WTC11 (cell line): ENCODE measurements at regions not wholly inside any gene's neighbourhood (a gene's known extent, or its start where the extent isn't known, plus 50 kb on each side); places are given as distances from the start of the nearest gene placed in this dataset.

Source experiments
- ATAC-seq: fragments of 200-7000 bp; cut with Tn5 transposase; 2 replicates; pipeline ENCODE4 v1.10.0; 2021; ENCODE audit warnings: mild to moderate bottlenecking, moderate library complexity
- CTCF ChIA-PET: fragments of 300-600 bp; sonication (Branson Sonifier 250); formaldehyde crosslinking; loops from one replicate; lab custom pipeline; 2021; ENCODE audit warnings: antibody characterized with exemption; lab: Charles Lee
- POLR2A ChIA-PET: fragments of 350-600 bp; sonication (Branson Sonifier 250); formaldehyde crosslinking; loops from one replicate; lab custom pipeline; 2021; ENCODE audit warnings: antibody characterized with exemption; lab: Charles Lee
- DNase-seq: peaks from one replicate; pipeline ENCODE4 v3.0.0; 2021; ENCODE audit warnings: low spot score
- H3K27ac Mint-ChIP-seq: 2 replicates; pipeline ENCODE4 v1.8.0; 2021; ENCODE audit warnings: mixed read lengths
- H3K27me3 Mint-ChIP-seq: 2 replicates; pipeline ENCODE4 v1.8.0; 2021; ENCODE audit warnings: low read depth, mild to moderate bottlenecking, moderate library complexity, mixed read lengths
- H3K36me3 Mint-ChIP-seq: 2 replicates; pipeline ENCODE4 v1.8.0; 2021; ENCODE audit warnings: mixed read lengths
- H3K4me1 Mint-ChIP-seq: 2 replicates; pipeline ENCODE4 v1.8.0; 2022; ENCODE audit warnings: mixed read lengths
- H3K4me3 Mint-ChIP-seq: 2 replicates; pipeline ENCODE4 v1.8.0; 2021; ENCODE audit warnings: mild to moderate bottlenecking, moderate library complexity, mixed read lengths
- H3K9me3 Mint-ChIP-seq: 2 replicates; pipeline ENCODE4 v1.8.0; 2021; ENCODE audit warnings: mixed read lengths
- AR ChIP-seq: fragments of 250-450 bp; sonication (Bioruptor Pico); IDR thresholded peaks from 2 replicates; pipeline ENCODE4 v1.9.0; 2021; ENCODE audit warnings: mild to moderate bottlenecking
- ARID4B ChIP-seq: sonication (generic); formaldehyde crosslinking; IDR thresholded peaks from 2 replicates; pipeline ENCODE4 v1.8.0; 2023; ENCODE audit warnings: missing genetic modification reagents, mild to moderate bottlenecking, borderline replicate concordance
- CBFB ChIP-seq: sonication (generic); formaldehyde crosslinking; IDR thresholded peaks from 2 replicates; pipeline ENCODE4 v1.8.1; 2022; ENCODE audit warnings: mild to moderate bottlenecking, low read depth, missing genetic modification reagents
- ELF4 ChIP-seq: sonication (generic); formaldehyde crosslinking; IDR thresholded peaks from 2 replicates; pipeline ENCODE4 v1.8.1; 2022; ENCODE audit warnings: low read depth, mild to moderate bottlenecking, moderate library complexity, missing genetic modification reagents
- EMX1 ChIP-seq: fragments of 250-450 bp; sonication (Bioruptor Pico); IDR thresholded peaks from 2 replicates; pipeline ENCODE4 v1.8.0; 2021; ENCODE audit warnings: mild to moderate bottlenecking
- FOXP4 ChIP-seq: sonication (generic); formaldehyde crosslinking; IDR thresholded peaks from 2 replicates; pipeline ENCODE4 v1.8.0; 2022; ENCODE audit warnings: mild to moderate bottlenecking, missing genetic modification reagents
- GTF2I ChIP-seq: fragments of 250-450 bp; sonication (Bioruptor Pico); conservative IDR thresholded peaks from 2 replicates; pipeline ENCODE4 v1.4.0; 2021; ENCODE audit warnings: mild to moderate bottlenecking
- IRF2 ChIP-seq: sonication (generic); formaldehyde crosslinking; IDR thresholded peaks from 2 replicates; pipeline ENCODE4 v1.8.0; 2022; ENCODE audit warnings: low read depth, missing genetic modification reagents, borderline replicate concordance
- MAX ChIP-seq: sonication (generic); formaldehyde crosslinking; IDR thresholded peaks from 2 replicates; pipeline ENCODE4 v1.8.0; 2022; ENCODE audit warnings: mild to moderate bottlenecking, missing genetic modification reagents
- NFE2L1 ChIP-seq: sonication (generic); formaldehyde crosslinking; IDR thresholded peaks from 2 replicates; pipeline ENCODE4 v1.8.1; 2023; ENCODE audit warnings: missing genetic modification reagents
- OVOL2 ChIP-seq: fragments of 250-450 bp; sonication (Bioruptor Pico); IDR thresholded peaks from 2 replicates; pipeline ENCODE4 v1.9.0; 2021; ENCODE audit warnings: mild to moderate bottlenecking, borderline replicate concordance
- SMAD3 ChIP-seq: sonication (generic); formaldehyde crosslinking; IDR thresholded peaks from 2 replicates; pipeline ENCODE4 v1.8.0; 2022; ENCODE audit warnings: missing genetic modification reagents, mild to moderate bottlenecking, borderline replicate concordance
- SP1 ChIP-seq: sonication (generic); formaldehyde crosslinking; conservative IDR thresholded peaks from 2 replicates; pipeline ENCODE4 v1.8.1; 2022; ENCODE audit warnings: missing genetic modification reagents
- TEAD4 ChIP-seq: sonication (generic); formaldehyde crosslinking; IDR thresholded peaks from 2 replicates; pipeline ENCODE4 v1.8.0; 2022; ENCODE audit warnings: mild to moderate bottlenecking, missing genetic modification reagents
- TP53 ChIP-seq: sonication (generic); formaldehyde crosslinking; IDR thresholded peaks from 2 replicates; pipeline ENCODE4 v1.8.1; 2023; ENCODE audit warnings: mild to moderate bottlenecking, missing genetic modification reagents
- ZBTB43 ChIP-seq: sonication (generic); formaldehyde crosslinking; IDR thresholded peaks from 2 replicates; pipeline ENCODE4 v1.8.1; 2023; ENCODE audit warnings: mild to moderate bottlenecking, missing genetic modification reagents
- ZNF121 ChIP-seq: sonication (generic); formaldehyde crosslinking; IDR thresholded peaks from 2 replicates; pipeline ENCODE4 v1.8.0; 2023; ENCODE audit warnings: missing genetic modification reagents
- ZNF232 ChIP-seq: sonication (generic); formaldehyde crosslinking; IDR thresholded peaks from 2 replicates; pipeline ENCODE4 v1.8.0; 2022; ENCODE audit warnings: mild to moderate bottlenecking, missing genetic modification reagents
- ZNF396 ChIP-seq: fragments of 250-450 bp; sonication (Bioruptor Pico); IDR thresholded peaks from 2 replicates; pipeline ENCODE4 v1.8.0; 2021; ENCODE audit warnings: mild to moderate bottlenecking, moderate library complexity, borderline replicate concordance
- ZNF671 ChIP-seq: fragments of 250-450 bp; sonication (Bioruptor Pico); IDR thresholded peaks from 2 replicates; pipeline ENCODE4 v1.8.0; 2021; ENCODE audit warnings: mild to moderate bottlenecking

GRCh38 chr5:23730023-23730422 lies 222.6 kb downstream of the PRDM9 start (continued):
- no peak for TF ChIP-seq ARID4B (CRISPR knock-in tag)
- TF ChIP-seq TP53 (CRISPR knock-in tag): no peak
- TF ChIP-seq SP1: no peak
- no peak for TF ChIP-seq IRF2
- TF ChIP-seq FOXP4 (CRISPR knock-in tag): no peak
- no peak for TF ChIP-seq ZBTB43 (CRISPR knock-in tag)
- no peak for TF ChIP-seq ZNF232 (CRISPR knock-in tag)
- no peak for TF ChIP-seq EMX1

GRCh38 chr5:23740029-23740428 lies 232.6 kb downstream of the PRDM9 start:
- Mint-ChIP-seq H3K27ac (no peak overlapping the region), H3K36me3 (peaks cover 1% of the 10 kb centered on the region), H3K4me3 (no peak overlapping the region), H3K4me1 (no peaks in the 10 kb centered on the region), H3K9me3 (peaks cover 5% of the 10 kb centered on the region), H3K27me3 (no peaks in the 10 kb centered on the region)
- DNase-seq (no peak), ATAC-seq (no peak)
- ChIA-PET POLR2A (no interaction called here), CTCF (no interaction called here)
- TF ChIP-seq SMAD3 (CRISPR knock-in tag) (no peak), MAX (CRISPR knock-in tag) (no peak), ZNF396 (CRISPR knock-in tag) (no peak), CBFB (CRISPR knock-in tag) (no peak), SP1 (no peak), TEAD4 (no peak), GTF2I (no peak)

GRCh38 chr5:23742701-23743100 lies 235.3 kb downstream of the PRDM9 start:
- Mint-ChIP-seq H3K4me3 (no peak overlapping the region), H3K4me1 (no peaks in the 10 kb centered on the region), H3K9me3 (no peaks in the 10 kb centered on the region), H3K27ac (no peak overlapping the region), H3K27me3 (no peaks in the 10 kb centered on the region), H3K36me3 (no peaks in the 10 kb centered on the region)
- POLR2A ChIA-PET: no interaction called here
- no peak for ATAC-seq
- DNase-seq: no peak
- TF ChIP-seq NFE2L1 (CRISPR knock-in tag): no peak
- no peak for TF ChIP-seq OVOL2 (CRISPR knock-in tag)
- no peak for TF ChIP-seq AR
- no peak for TF ChIP-seq ELF4 (CRISPR knock-in tag)
- no peak for TF ChIP-seq ZNF671 (CRISPR knock-in tag)
- TF ChIP-seq ZNF232 (CRISPR knock-in tag): no peak
- no peak for TF ChIP-seq ZNF121 (CRISPR knock-in tag)
- CTCF ChIA-PET: no interaction called here
